Spleen (tissue), 7 donors: ENCODE measurements at regions not wholly inside any gene's neighbourhood (a gene's known extent, or its start where the extent isn't known, plus 50 kb on each side); places are given as distances from the start of the nearest gene placed in this dataset.

Experiments used
- POLR2A ChIP-seq, 3 donors: fragments of 450-650 bp; IDR thresholded peaks; one replicate each; pipeline ENCODE4 v1.5.1; 2017; ENCODE audit warnings: antibody characterized with exemption in 3 of 3, mild to moderate bottlenecking in 1 of 3
- POLR2AphosphoS5 ChIP-seq, 3 donors: sonication (generic); formaldehyde crosslinking; IDR thresholded peaks; one replicate each; pipeline ENCODE4 v1.5.1; 2017; ENCODE audit warnings: antibody characterized with exemption in 3 of 3
- TF ChIP-seq, protein P1 (sequence below), 11 experiments: fragments of 200-600 bp in 7 of 11; fragments of 450-650 bp in 4 of 11; sonication (generic) in 4 of 11; IDR thresholded peaks in 8 of 11; conservative IDR thresholded peaks in 3 of 11; 1 replicate in 7 of 11; 2 replicates in 4 of 11; pipeline versions ENCODE4 v1.4.0 to v1.8.0; 2016 to 2021; ENCODE audit warnings: antibody characterized with exemption in 11 of 11, inconsistent platforms in 4 of 11, mild to moderate bottlenecking in 1 of 11
- donor health status: DM: no; HTN: no; CAD: no; lungs with moderate emphysema.
- donor health status: DM: no; HTN: no; CAD: no.
- donor health status: DM: no; HTN: no; CAD: no.

DNA sequence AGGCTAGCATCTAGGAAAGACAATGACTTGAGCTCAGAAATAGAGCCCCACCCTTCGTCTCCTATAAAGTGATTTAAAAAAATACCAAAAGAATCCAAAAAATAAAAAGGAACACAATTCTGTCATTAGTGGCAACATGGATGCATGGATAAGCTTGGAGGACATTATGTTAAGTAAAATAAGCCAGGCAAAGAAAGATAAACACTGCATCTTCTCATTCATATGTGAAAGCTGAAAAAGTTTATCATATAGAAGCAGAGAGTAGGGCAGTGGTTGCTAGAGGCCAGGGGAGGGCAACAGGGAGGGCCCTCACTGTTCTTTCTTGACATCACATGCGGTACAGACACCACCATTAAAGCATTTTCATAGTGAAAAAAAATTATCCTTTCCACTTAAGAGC lies 220.9 kb upstream of the TRPC7 start:
- TF ChIP-seq POLR2A (IDR thresholded peaks at IDR 0.05) (no peak), POLR2AphosphoS5 (IDR thresholded peaks at IDR 0.05) (no peak)
- TF ChIP-seq, protein P1, sequence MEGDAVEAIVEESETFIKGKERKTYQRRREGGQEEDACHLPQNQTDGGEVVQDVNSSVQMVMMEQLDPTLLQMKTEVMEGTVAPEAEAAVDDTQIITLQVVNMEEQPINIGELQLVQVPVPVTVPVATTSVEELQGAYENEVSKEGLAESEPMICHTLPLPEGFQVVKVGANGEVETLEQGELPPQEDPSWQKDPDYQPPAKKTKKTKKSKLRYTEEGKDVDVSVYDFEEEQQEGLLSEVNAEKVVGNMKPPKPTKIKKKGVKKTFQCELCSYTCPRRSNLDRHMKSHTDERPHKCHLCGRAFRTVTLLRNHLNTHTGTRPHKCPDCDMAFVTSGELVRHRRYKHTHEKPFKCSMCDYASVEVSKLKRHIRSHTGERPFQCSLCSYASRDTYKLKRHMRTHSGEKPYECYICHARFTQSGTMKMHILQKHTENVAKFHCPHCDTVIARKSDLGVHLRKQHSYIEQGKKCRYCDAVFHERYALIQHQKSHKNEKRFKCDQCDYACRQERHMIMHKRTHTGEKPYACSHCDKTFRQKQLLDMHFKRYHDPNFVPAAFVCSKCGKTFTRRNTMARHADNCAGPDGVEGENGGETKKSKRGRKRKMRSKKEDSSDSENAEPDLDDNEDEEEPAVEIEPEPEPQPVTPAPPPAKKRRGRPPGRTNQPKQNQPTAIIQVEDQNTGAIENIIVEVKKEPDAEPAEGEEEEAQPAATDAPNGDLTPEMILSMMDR (IDR thresholded peaks at IDR 0.05 in 8 of 11, conservative IDR thresholded peaks at IDR 0.05 in 3 of 11), result no peak
